Epithelial cell of esophagus (primary cell): ENCODE measurements at regions not wholly inside any gene's neighbourhood (a gene's known extent, or its start where the extent isn't known, plus 50 kb on each side); places are given as distances from the start of the nearest gene placed in this dataset.
"Not testable (repeated sequence)": the region's sequence is repeated elsewhere in the genome, so short reads cannot be mapped to it uniquely, and the experiment has no call there.

Source experiments
- DNase-seq: peaks from one replicate; pipeline ENCODE4 v3.0.0; 2010; ENCODE audit warnings: low read depth
- H3K4me3 ChIP-seq: 2 replicates; pipeline ENCODE4 v1.5.1; 2011; ENCODE audit warnings: mild to moderate bottlenecking, low read length, control low read depth
- TF ChIP-seq, protein P1 (sequence below): IDR thresholded peaks from 2 replicates; pipeline ENCODE4 v1.5.1; 2011; ENCODE audit warnings: low read depth, mild to moderate bottlenecking, low read length, control low read depth, inconsistent platforms; ENCODE audit not compliant: insufficient read depth; ENCODE audit errors: missing control alignments

DNA sequence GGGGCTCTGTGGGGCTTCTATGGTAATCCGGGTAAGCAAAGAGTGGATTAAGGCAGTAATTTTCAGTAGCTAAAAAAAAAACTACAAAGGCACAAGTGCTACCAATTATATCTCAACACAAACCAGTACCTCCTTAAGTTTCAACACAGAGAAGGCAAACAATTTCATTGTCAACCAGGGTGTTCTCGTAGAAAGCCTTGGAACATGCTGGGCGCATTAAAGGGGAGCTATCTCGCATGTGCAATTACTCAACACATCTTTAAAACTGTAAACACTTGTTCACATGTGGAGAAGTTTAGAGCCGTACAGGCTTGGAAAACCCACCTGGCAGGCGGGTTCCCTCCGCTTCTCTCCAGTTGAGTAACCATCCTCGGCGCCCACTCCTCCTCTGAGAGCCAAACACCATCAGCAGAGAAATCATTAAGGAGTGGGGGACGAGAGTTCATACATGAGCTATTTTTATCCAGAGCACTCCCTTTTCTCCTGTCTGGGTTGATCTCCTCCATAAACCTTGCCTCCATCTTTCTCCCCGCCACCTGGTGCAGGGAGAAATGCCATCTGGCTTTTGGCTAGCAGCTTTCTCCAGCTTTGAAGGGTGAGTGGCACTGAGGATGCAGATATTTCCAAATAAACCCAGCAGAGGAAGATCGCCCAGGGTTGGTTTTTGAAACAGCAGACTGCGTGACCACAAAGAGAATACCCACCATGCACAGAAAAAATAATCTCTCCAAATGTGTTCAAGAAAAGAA, 287.1 kb downstream of the WDR11 start:
- H3K4me3 ChIP-seq: no peak overlapping the region
- no peak for DNase-seq
- TF ChIP-seq, protein P1, sequence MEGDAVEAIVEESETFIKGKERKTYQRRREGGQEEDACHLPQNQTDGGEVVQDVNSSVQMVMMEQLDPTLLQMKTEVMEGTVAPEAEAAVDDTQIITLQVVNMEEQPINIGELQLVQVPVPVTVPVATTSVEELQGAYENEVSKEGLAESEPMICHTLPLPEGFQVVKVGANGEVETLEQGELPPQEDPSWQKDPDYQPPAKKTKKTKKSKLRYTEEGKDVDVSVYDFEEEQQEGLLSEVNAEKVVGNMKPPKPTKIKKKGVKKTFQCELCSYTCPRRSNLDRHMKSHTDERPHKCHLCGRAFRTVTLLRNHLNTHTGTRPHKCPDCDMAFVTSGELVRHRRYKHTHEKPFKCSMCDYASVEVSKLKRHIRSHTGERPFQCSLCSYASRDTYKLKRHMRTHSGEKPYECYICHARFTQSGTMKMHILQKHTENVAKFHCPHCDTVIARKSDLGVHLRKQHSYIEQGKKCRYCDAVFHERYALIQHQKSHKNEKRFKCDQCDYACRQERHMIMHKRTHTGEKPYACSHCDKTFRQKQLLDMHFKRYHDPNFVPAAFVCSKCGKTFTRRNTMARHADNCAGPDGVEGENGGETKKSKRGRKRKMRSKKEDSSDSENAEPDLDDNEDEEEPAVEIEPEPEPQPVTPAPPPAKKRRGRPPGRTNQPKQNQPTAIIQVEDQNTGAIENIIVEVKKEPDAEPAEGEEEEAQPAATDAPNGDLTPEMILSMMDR: no peak

DNA sequence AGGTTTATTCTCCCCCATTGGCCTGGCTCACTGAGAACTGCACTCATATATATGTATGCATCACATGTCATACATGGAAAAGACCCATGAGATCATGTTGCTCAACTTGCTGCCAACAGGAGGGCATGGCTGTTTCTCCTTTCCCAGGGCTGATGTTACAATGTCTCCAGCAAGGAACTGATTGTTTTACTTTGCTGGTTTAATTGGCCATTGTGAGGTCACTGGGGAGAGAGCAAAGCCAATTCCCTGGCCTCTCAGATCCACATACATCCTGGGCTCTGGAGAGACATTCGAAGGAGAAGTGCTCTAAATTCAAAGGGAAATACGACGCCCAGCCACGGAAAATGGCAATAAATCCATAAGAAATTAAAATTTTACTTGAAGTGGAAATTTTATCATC, 287.8 kb downstream of the WDR11 start:
- TF ChIP-seq, protein P1: no peak
- DNase-seq: no peak
- H3K4me3 ChIP-seq: no peak overlapping the region

DNA sequence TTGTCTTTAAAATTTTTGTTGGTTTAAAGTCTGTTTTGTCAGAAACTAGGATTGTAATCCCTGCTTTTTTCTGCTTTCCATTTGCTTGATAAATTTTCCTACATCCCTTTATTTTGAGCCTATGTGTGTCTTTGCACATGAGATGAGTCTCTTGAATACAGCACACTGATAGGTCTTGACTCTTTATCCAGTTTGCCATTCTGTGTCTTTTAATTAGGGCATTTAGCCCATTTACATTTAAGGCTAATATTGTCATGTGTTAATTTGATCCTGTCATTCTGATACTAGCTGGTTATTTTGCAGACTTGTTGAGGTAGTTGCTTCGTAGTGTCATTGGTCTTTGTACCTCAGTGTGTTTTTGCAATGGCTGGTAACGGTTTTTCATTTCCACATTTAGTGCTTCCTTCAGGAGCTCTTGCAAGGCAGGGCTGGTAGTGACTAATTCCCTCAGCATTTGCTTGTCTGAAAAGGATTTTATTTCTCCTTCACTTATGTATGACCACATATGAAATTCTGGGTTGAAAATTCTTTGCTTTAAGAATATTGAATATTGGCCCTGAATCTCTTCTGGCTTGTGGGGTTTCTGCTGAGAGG, 294.7 kb downstream of the WDR11 start:
- not testable (repeated sequence) for H3K4me3 ChIP-seq
- peak; percentile 46 for DNase-seq

DNA sequence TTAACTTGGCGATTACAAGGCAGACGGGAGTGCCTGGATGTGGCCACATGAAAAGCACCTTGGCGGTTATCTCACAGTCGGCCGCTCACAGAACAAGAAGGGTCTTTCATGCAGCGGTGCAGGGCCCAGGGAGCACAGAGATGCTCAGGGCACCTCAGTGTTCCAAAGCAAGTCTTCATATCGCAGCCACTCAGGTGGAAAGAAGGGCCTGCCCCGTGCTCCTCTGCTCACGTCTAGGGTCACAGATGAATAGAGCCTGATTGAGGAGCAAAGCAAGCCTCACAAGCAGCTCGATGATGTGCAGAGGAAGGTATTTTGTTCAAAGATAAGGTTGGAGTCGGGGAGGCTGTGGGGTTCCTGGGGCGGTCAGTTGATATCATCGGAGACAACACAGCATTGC, 297.8 kb downstream of the WDR11 start:
- no peak overlapping the region for H3K4me3 ChIP-seq
- TF ChIP-seq, protein P1: no peak
- DNase-seq: no peak

DNA sequence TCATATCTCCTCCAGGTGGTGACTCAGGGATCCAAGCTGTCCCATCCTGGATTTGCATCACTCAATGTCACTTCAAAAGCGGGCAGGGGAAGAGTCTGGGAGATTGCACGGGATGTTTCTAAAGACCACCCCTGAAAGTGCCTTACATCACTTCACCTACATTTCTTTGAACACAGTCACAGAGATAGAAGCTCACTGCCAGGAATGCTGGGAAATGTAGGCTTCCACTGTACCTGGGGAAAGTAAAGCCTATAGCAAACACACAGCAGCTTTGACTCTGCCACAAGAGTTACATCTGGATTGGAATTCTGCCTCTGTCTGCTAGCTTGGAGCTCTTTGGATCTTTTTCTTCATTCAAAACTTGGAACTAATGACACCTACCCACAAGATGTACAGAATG, 300.9 kb downstream of the WDR11 start:
- TF ChIP-seq, protein P1: no peak
- DNase-seq: no peak
- no peak overlapping the region for H3K4me3 ChIP-seq

DNA sequence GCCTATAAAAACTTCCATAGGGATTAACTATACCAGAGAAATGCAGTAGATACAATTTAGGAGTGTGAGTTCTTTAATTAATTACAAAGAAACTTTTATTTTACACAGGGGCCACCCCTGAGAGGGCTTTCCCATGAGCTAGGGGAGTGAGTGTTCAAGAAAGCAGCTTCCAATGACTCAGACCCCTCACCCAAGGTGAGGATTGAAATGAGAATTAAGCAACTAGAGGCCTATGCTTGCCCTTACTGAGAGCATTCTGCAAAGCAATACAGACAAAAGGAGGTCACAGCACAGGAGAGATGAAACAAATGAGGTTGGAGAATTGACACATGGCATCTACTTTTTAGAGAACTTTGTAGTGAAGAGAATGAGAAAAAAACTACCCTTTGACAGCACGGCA, 301.8 kb downstream of the WDR11 start:
- DNase-seq: peak; percentile 52
- TF ChIP-seq, protein P1: no peak
- no peak overlapping the region for H3K4me3 ChIP-seq

DNA sequence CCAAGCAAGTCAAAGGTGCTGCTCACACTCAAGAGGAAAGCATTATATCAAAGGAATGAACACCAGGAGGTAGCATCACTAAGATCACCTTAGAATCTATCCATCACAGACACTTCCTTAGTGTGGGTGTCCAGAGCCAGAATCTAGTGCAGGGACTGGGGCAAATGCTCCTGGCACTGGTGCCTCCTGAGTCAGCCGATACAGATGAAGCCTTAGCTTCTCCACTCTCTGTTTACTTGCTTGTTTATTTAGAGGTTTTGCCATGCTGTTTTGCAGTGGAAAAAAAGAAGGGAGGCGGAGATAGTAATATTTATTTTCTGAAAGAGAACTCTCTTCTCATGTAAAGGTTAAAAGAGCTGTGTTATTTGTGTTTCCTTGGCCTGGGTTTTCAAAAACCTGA, 303.1 kb downstream of the WDR11 start:
- DNase-seq: peak; percentile 7
- H3K4me3 ChIP-seq: no peak overlapping the region
- TF ChIP-seq, protein P1: no peak
